Psoas muscle (tissue), 7 donors: ENCODE measurements at regions not wholly inside any gene's neighbourhood (a gene's known extent, or its start where the extent isn't known, plus 50 kb on each side); places are given as distances from the start of the nearest gene placed in this dataset.

Experiments
- ATAC-seq, 4 donors: fragments of 200-7000 bp; cut with Tn5 transposase; one replicate each; pipeline ENCODE4 v1.9.1; 2020; ENCODE audit warnings: moderate library complexity in 3 of 4, mild to moderate bottlenecking in 2 of 4
- DNase-seq, 2 donors: peaks; one replicate each; pipeline ENCODE4 v3.0.0-alpha.2; 2020
- H3K27ac ChIP-seq: fragments of 200-600 bp; one replicate; pipeline ENCODE4 v1.8.0; 2022
- H3K27me3 ChIP-seq, 3 donors: fragments of 200-600 bp in 1 of 3; one replicate each; pipeline versions ENCODE4 v1.6.1 to v1.8.0; 2013 to 2022; ENCODE audit warnings: low read length in 2 of 3, mild to moderate bottlenecking in 2 of 3, moderate library complexity in 1 of 3; ENCODE audit not compliant: insufficient read depth in 3 of 3
- H3K36me3 ChIP-seq, 2 donors: fragments of 200-600 bp in 1 of 2; one replicate each; pipeline versions ENCODE4 v1.6.1 to v1.8.0; 2013 to 2022; ENCODE audit warnings: low read depth in 1 of 2, mild to moderate bottlenecking in 1 of 2, moderate library complexity in 1 of 2; ENCODE audit not compliant: insufficient read depth in 1 of 2
- H3K4me1 ChIP-seq: fragments of 200-600 bp; one replicate; pipeline ENCODE4 v1.8.0; 2022
- H3K4me3 ChIP-seq: fragments of 200-600 bp; one replicate; pipeline ENCODE4 v1.8.0; 2022; ENCODE audit warnings: mild to moderate bottlenecking
- H3K9me3 ChIP-seq: fragments of 200-600 bp; one replicate; pipeline ENCODE4 v1.8.0; 2022
- CTCF ChIP-seq: fragments of 200-600 bp; IDR thresholded peaks from one replicate; pipeline ENCODE4 v1.8.0; 2022; ENCODE audit warnings: antibody characterized with exemption
- WGBS, 3 donors: extraction: QIAGEN DNeasy Blood & Tissue Kit; methylation state at CpG; one replicate each; pipeline versions ENCODE4 v1.1.6 to v1.1.7; 2013; 5-methylcytosine and 5-hydroxymethylcytosine counted together
- intact Hi-C, 2 donors: fragments of 100-400 bp; cut with DNase I; formaldehyde crosslinking; loops; one replicate each; pipeline versions ENCODE4 v1.11.0 to v1.14.2; 2022
- donor health status: healthy with polysubstance abuse.
- donor health status: DM: no; HTN: no; CAD: no; lungs with moderate emphysema.
- donor health status: Bipolar disorder and iron deficiency.
- donor health status: healthy.
- donor health status: DM: yes; HTN: yes; CAD: no.
- donor health status: DM: no; HTN: no; CAD: no.
- donor health status: DM: yes; HTN: yes; CAD: no.

- Histone ChIP-seq H3K4me1 (no peaks in the 10 kb centered on the region), H3K36me3 (no peaks in the 10 kb centered on the region), H3K9me3 (no peaks in the 10 kb centered on the region), H3K27ac (no peak overlapping the region), H3K4me3 (no peak overlapping the region), H3K27me3 (no peaks in the 10 kb centered on the region)
- TF ChIP-seq CTCF, result no peak
- no peak for ATAC-seq
- WGBS, 3 donors, result 68 to 78% (median 75%) methylated on average over 6 of the region's 6 CpGs
- DNase-seq, result no peak
- intact Hi-C loops, result no loop called here
Measured at GRCh38 chr12:84198294-84198946, 714.2 kb downstream of the SLC6A15 start.

GRCh38 chr12:84191779-84192178, 720.8 kb downstream of the SLC6A15 start:
- no peak for DNase-seq
- WGBS, 3 donors, result 55 to 68% (median 65%) methylated on average over 3 of the region's 3 CpGs
- intact Hi-C loops, result no loop called here
- Histone ChIP-seq H3K36me3 (no peaks in the 10 kb centered on the region), H3K4me3 (no peak overlapping the region), H3K27me3 (no peaks in the 10 kb centered on the region), H3K4me1 (no peaks in the 10 kb centered on the region), H3K9me3 (peaks cover 3% of the 10 kb centered on the region), H3K27ac (no peak overlapping the region)
- no peak for ATAC-seq
- TF ChIP-seq CTCF, result no peak

GRCh38 chr12:84186433-84186832, 726.2 kb downstream of the SLC6A15 start:
- no peak overlapping the region for H3K27ac ChIP-seq
- no peaks in the 10 kb centered on the region for H3K4me1 ChIP-seq
- H3K4me3 ChIP-seq, result no peak overlapping the region
- H3K36me3 ChIP-seq, result no peaks in the 10 kb centered on the region
- intact Hi-C loops, result no loop called here
- TF ChIP-seq CTCF, result no peak
- 52 to 63% (median 61%) methylated on average over 1 of the region's 1 CpG for WGBS, 3 donors
- no peak for DNase-seq
- no peak for ATAC-seq
- H3K27me3 ChIP-seq, result no peaks in the 10 kb centered on the region
- peaks cover 3% of the 10 kb centered on the region for H3K9me3 ChIP-seq

GRCh38 chr12:84183576-84183975, 729.0 kb downstream of the SLC6A15 start:
- Histone ChIP-seq H3K27ac (no peak overlapping the region), H3K36me3 (no peaks in the 10 kb centered on the region), H3K4me3 (no peak overlapping the region), H3K9me3 (no peaks in the 10 kb centered on the region), H3K27me3 (no peaks in the 10 kb centered on the region), H3K4me1 (no peaks in the 10 kb centered on the region)
- 76 to 80% (median 78%) methylated on average over 2 of the region's 2 CpGs for WGBS, 3 donors
- DNase-seq (no peak), ATAC-seq (no peak)
- no peak for TF ChIP-seq CTCF
- intact Hi-C loops, result no loop called here

- Histone ChIP-seq H3K27ac (no peak overlapping the region), H3K4me1 (no peaks in the 10 kb centered on the region), H3K36me3 (no peaks in the 10 kb centered on the region), H3K27me3 (no peaks in the 10 kb centered on the region), H3K9me3 (no peaks in the 10 kb centered on the region), H3K4me3 (no peak overlapping the region)
- no peak for TF ChIP-seq CTCF
- intact Hi-C loops, result no loop called here
- 78 to 85% (median 82%) methylated on average over 5 of the region's 5 CpGs for WGBS, 3 donors
- ATAC-seq (no peak), DNase-seq (no peak)
Measured at GRCh38 chr12:84174115-84174514, 738.5 kb downstream of the SLC6A15 start.
